ENCODE measurements at regions not wholly inside any gene's neighbourhood (a gene's known extent, or its start where the extent isn't known, plus 50 kb on each side); places are given as distances from the start of the nearest gene placed in this dataset.
"Not testable (repeated sequence)": the region's sequence is repeated elsewhere in the genome, so short reads cannot be mapped to it uniquely, and the experiment has no call there.

DNA sequence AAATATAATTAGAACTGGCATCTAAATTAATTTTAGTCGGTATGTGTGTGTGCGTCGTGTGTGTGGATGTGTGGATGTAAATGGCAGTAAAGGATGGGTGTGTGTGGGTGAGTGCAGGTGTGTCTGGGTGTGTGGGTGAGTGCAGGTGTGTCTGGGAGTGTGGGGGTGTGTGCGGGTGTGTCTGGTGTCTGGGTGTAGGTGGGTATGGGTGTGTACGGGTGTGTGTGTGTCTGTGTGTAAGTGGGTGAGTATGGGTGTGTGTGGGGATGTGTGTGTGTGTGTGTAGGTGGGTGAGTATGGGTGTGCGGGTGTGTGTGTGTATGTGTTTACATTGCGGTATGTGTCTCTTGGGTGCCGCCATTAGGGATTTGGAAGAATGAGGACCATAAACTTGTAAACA, 55.0 kb downstream of the OR11H1 start:
- H3K4me3 ChIP-seq; intact Hi-C loops (cut with DNase I); H3K4me1 ChIP-seq; ATAC-seq; H3K27me3 ChIP-seq (ENCODE audit: insufficient read depth in 3 of 3, low read length in 2 of 3); DNase-seq; H3K36me3 ChIP-seq (ENCODE audit: insufficient read depth in 1 of 2, low read depth in 1 of 2); H3K9me3 ChIP-seq; H3K27ac ChIP-seq: not testable (repeated sequence)
- 93 to 100% (median 100%) methylated on average over 3 of the region's 8 CpGs for WGBS, 3 donors

DNA sequence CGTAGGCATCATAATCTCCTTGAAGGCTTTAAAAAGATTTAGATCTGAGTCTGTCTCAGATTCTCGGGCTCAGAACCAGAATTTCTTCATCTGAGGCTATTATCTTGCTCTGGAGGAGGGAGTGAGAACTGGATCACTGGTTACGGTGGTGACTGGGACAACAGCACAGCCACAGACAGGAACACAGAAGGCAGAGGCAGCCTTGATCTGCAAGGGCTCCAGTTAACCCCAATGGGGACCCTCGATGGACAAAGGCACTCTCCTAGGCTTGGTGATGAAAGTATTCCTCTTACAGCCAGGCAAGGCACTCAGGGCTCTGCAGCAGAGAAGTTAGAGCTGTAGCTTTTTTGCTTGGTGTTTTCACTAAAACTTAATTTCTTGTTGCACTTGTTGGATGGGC, 74.2 kb downstream of the OR11H1 start:
- H3K4me3 ChIP-seq; H3K4me1 ChIP-seq; H3K36me3 ChIP-seq (ENCODE audit: insufficient read depth in 1 of 2, low read depth in 1 of 2); H3K9me3 ChIP-seq; ATAC-seq; H3K27ac ChIP-seq; intact Hi-C loops (cut with DNase I); DNase-seq; H3K27me3 ChIP-seq (ENCODE audit: insufficient read depth in 3 of 3, low read length in 2 of 3): not testable (repeated sequence)
- WGBS, 3 donors, result 33% methylated on average over 1 of the region's 4 CpGs; no CpG with 5 or more reads in 2 of the 3 donors

DNA sequence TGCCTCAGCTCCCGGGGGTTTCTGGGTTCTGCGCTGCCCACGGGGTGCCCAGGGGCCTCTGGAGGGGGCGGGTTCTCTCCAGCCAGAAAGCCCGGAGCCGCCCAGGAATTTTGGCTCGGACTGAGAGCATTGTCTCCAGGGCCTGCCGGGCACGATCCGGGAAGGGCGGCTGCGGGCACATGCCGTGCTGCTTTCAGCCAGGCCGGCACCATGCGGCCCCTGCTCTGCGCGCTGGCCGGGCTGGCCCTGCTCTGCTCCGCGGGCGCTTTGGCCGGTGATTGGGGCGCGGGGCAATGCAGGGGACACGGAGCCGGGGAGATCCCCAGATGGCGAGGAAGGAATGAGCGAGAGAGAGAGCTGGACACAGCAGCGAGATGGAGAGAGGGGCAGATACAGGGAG, 75.1 kb downstream of the OR11H1 start:
- DNase-seq; H3K27ac ChIP-seq; H3K4me3 ChIP-seq; ATAC-seq; H3K27me3 ChIP-seq (ENCODE audit: insufficient read depth in 3 of 3, low read length in 2 of 3); H3K4me1 ChIP-seq; H3K9me3 ChIP-seq; intact Hi-C loops (cut with DNase I); H3K36me3 ChIP-seq (ENCODE audit: insufficient read depth in 1 of 2, low read depth in 1 of 2): not testable (repeated sequence)
- 72 to 76% (median 75%) methylated on average over 3 to 14 of the region's 29 CpGs for WGBS, 3 donors

DNA sequence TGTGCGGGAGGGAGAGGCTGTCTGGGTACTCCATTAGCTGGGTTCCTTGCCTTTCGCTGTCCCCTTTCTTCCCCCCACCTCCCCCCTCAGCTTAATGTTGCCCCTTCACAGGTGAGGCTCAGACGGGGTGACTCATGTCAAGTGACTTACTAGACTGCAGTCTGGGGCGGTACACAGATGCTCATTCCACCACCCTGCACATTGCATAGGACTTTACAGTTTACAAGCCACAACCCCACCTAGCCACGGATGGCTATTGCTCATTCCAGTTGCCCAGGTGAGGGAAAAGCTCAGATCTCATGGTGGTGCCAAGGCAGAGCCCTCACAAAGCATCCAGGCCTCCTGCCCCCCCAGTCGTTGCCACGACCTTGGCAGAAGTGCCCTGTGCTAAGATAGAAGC, 76.2 kb downstream of the OR11H1 start:
- H3K27me3 ChIP-seq (ENCODE audit: insufficient read depth in 3 of 3, low read length in 2 of 3); intact Hi-C loops (cut with DNase I); H3K4me1 ChIP-seq; DNase-seq; H3K4me3 ChIP-seq; ATAC-seq; H3K9me3 ChIP-seq; H3K27ac ChIP-seq; H3K36me3 ChIP-seq (ENCODE audit: insufficient read depth in 1 of 2, low read depth in 1 of 2): not testable (repeated sequence)
- no CpG with 5 or more reads among the region's 7 CpGs for WGBS, 3 donors

DNA sequence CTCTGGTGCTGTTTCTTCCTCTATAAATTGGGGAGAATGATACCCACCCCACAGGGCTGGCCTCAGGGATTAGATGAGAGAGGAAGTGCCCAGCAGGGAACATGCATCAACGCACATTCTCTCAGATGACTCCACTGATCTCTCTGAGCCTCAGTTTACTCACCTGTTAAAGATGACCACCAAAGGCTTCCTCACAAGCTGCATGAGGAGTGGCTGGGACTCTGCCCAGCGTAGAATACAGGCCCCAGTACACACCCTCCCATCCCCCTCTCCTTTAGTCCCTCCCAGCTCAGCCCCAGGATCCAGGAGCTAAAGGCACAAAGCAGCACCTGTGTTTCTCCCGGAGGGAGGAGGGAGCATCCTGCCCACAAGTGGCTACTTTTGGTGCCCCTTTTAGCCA, 76.7 kb downstream of the OR11H1 start:
- intact Hi-C loops (cut with DNase I); H3K4me3 ChIP-seq; H3K27ac ChIP-seq; H3K4me1 ChIP-seq; ATAC-seq; H3K27me3 ChIP-seq (ENCODE audit: insufficient read depth in 3 of 3, low read length in 2 of 3); H3K36me3 ChIP-seq (ENCODE audit: insufficient read depth in 1 of 2, low read depth in 1 of 2); DNase-seq; H3K9me3 ChIP-seq: not testable (repeated sequence)
- 20 to 62% (median 40%) methylated on average over 1 to 2 of the region's 3 CpGs for WGBS, 3 donors

DNA sequence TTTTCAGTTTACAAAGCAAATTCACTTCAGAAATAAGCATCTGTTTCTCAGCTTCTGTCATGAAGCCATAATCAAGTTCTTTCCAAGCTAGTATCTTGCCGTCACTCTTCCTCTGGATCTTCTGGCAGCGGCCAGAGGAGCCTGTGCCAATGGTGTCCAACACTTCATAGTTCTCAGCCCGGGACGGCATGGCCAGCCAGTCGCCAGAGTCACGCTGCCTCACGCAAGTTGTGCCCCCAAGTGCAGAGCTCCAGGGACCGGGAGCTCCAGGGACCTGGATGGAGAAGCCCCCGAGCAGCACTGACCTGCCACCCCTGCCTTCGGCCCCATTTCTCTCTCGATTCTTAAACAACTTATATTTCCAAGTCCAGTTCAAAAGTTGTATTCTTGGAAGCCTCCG, 76.9 kb upstream of the POTEH start:
- H3K27ac ChIP-seq; H3K4me1 ChIP-seq; H3K36me3 ChIP-seq (ENCODE audit: insufficient read depth in 1 of 2, low read depth in 1 of 2); H3K27me3 ChIP-seq (ENCODE audit: insufficient read depth in 3 of 3, low read length in 2 of 3); intact Hi-C loops (cut with DNase I); ATAC-seq; H3K9me3 ChIP-seq; H3K4me3 ChIP-seq: not testable (repeated sequence)
- DNase-seq, result peak; percentile 10 to 57
- WGBS, 3 donors, result 63 to 77% (median 76%) methylated on average over 11 of the region's 12 CpGs

DNA sequence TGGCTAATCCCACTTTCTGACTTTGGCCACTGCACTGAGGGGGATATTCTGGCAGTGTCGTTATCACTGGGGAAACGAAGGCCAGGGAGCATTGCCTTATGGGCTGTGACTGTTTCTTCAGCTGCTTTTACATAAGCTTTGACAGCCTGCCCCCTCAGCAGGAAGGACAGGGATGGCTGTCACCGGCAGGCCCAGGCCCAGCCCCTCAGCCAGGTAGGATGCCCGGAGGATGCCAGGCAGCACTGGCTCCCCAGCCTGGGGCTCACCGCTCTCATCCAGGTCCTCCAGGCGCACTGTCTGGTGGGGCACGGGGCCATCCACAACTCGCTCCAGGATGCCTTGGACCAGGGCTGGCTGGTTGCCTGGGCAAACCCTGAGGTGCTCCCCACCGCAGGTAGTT, 74.7 kb upstream of the POTEH start:
- H3K9me3 ChIP-seq; H3K27me3 ChIP-seq (ENCODE audit: insufficient read depth in 3 of 3, low read length in 2 of 3); H3K4me3 ChIP-seq; H3K36me3 ChIP-seq (ENCODE audit: insufficient read depth in 1 of 2, low read depth in 1 of 2); H3K27ac ChIP-seq; DNase-seq; intact Hi-C loops (cut with DNase I); H3K4me1 ChIP-seq; ATAC-seq: not testable (repeated sequence)
- 75 to 78% (median 77%) methylated on average over 4 to 6 of the region's 9 CpGs for WGBS, 3 donors

DNA sequence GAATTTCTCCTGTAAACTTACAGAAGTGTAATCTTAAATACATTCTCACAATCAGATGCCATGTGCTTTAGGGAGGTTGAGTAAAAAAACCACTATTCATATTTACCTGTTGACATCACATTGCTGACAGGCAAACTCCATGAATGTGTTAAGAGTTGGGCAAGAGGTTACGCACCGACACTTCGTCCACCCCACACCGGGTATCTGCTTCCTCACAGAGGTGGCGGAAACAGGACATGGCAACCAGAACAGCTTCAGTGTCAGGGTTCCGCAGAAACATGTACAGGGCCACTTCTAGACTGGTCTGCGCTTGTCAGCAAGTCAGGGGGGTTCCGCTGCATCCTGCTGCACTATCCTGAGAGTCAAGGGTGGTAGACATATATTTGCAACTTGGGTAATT, 61.6 kb upstream of the POTEH start:
- H3K9me3 ChIP-seq; H3K4me1 ChIP-seq; ATAC-seq; H3K36me3 ChIP-seq (ENCODE audit: insufficient read depth in 1 of 2, low read depth in 1 of 2); H3K27ac ChIP-seq; H3K27me3 ChIP-seq (ENCODE audit: insufficient read depth in 3 of 3, low read length in 2 of 3); H3K4me3 ChIP-seq; intact Hi-C loops (cut with DNase I): not testable (repeated sequence)
- peak in 1 of 2 donors; percentile 42 for DNase-seq
- 78 to 86% (median 78%) methylated on average over 8 of the region's 8 CpGs for WGBS, 3 donors

DNA sequence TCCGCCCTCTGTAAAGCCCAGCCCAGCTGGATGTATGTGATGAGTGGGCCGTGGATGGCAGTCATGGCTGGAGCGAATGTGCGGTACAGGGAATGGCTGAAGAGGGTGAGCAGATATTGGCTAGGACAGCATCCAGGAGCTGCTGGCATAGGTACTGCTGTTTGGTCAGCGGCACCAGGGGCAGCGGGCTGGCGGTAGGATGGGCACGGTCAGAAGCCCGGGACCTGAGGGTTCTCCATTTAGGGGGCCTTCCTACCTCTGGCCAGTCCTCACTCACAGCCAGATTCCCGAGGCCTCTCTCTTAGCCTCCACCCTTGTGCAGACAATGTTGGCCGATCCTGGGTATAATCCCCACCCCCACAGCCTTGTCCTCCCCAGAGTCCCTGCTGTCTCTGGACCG, 53.1 kb upstream of the POTEH start:
- H3K36me3 ChIP-seq (ENCODE audit: insufficient read depth in 1 of 2, low read depth in 1 of 2); H3K4me1 ChIP-seq; H3K9me3 ChIP-seq; H3K4me3 ChIP-seq; H3K27ac ChIP-seq; H3K27me3 ChIP-seq (ENCODE audit: insufficient read depth in 3 of 3, low read length in 2 of 3); ATAC-seq; intact Hi-C loops (cut with DNase I); DNase-seq: not testable (repeated sequence)
- 85 to 88% (median 88%) methylated on average over 8 to 11 of the region's 12 CpGs for WGBS, 3 donors

DNA sequence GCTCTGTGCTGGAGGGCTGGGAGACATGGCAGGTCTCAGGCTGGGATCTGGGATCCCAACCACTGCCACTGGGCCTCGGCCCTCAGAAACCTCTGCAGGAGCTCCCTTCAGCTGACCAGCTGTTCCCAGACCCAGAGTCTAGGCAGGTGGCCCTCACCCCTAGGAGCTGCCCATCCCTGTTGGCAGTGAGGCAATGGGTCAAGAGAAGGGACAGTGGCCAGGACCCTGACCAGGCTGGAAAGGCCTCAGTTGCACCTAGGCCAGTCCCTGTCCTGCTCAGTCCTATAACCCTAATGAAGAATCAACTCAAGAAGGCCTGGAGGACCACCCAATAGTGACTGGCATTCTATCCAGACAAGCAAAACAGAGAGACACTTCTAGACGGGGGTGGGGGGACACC, 52.4 kb upstream of the POTEH start:
- H3K9me3 ChIP-seq; H3K27me3 ChIP-seq (ENCODE audit: insufficient read depth in 3 of 3, low read length in 2 of 3); H3K27ac ChIP-seq; intact Hi-C loops (cut with DNase I); DNase-seq; H3K4me3 ChIP-seq; H3K36me3 ChIP-seq (ENCODE audit: insufficient read depth in 1 of 2, low read depth in 1 of 2); H3K4me1 ChIP-seq: not testable (repeated sequence)
- WGBS, 3 donors, result no CpG with 5 or more reads among the region's 2 CpGs
- ATAC-seq, result peak in 1 of 4 donors; percentile 6

DNA sequence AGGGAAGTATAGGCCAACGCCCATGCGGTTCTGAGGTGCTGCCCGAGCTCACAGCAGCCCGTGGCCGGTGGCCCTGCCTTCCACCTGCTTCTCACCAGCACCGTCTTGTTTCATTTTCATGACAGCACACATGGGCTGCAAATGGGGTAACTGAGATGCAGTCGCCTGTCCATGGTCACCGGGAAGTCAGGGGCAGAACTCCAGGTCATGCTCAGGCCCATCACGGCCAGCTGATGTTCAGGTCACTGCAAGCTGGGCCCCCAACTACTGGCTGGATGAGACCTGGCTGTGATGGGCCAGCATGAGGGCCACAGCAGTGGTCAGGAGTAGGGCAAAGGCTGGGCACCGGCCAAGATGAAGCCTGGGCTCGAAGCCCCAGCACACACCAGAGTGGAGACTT, 51.9 kb upstream of the POTEH start:
- ATAC-seq, result peak in 1 of 4 donors; percentile 10
- intact Hi-C loops (cut with DNase I); DNase-seq: not testable (repeated sequence)

More for the DNA sequence above, 51.9 kb upstream of the POTEH start:
- not testable (repeated sequence) for H3K4me1 ChIP-seq; H3K27me3 ChIP-seq (ENCODE audit: insufficient read depth in 3 of 3, low read length in 2 of 3); H3K36me3 ChIP-seq (ENCODE audit: insufficient read depth in 1 of 2, low read depth in 1 of 2); H3K27ac ChIP-seq; H3K4me3 ChIP-seq; H3K9me3 ChIP-seq
- 71 to 83% (median 80%) methylated on average over 5 to 8 of the region's 11 CpGs for WGBS, 3 donors

All from psoas muscle (tissue), 7 donors.